Ishikawa (cell line): ENCODE measurements at regions not wholly inside any gene's neighbourhood (a gene's known extent, or its start where the extent isn't known, plus 50 kb on each side); places are given as distances from the start of the nearest gene placed in this dataset.

Experiments
- EP300 ChIP-seq: IDR thresholded peaks from 2 replicates; pipeline ENCODE4 v1.6.1; 2012; ENCODE audit warnings: borderline replicate concordance
- RAD21 ChIP-seq: IDR thresholded peaks from 2 replicates; pipeline ENCODE4 v1.6.1; 2012; ENCODE audit warnings: low read depth
- REST ChIP-seq: IDR thresholded peaks from 2 replicates; pipeline ENCODE4 v1.6.1; 2012; ENCODE audit warnings: low read depth, mild to moderate bottlenecking
- TAF1 ChIP-seq: IDR thresholded peaks from 2 replicates; pipeline ENCODE4 v1.6.1; 2012; ENCODE audit warnings: low read depth, mild to moderate bottlenecking
- TCF12 ChIP-seq: IDR thresholded peaks from 2 replicates; pipeline ENCODE4 v1.6.1; 2012; ENCODE audit warnings: low read depth
- TEAD4 ChIP-seq: IDR thresholded peaks from 2 replicates; pipeline ENCODE4 v1.6.1; 2012

- TF ChIP-seq TAF1 (no peak), TEAD4 (no peak), REST (no peak), EP300 (no peak), RAD21 (no peak), TCF12 (no peak)
Observed at GRCh38 chr11:33615751-33616150, 84.9 kb downstream of the C11orf91 start.
